T-helper 1 cell (primary cell): ENCODE measurements at regions not wholly inside any gene's neighbourhood (a gene's known extent, or its start where the extent isn't known, plus 50 kb on each side); places are given as distances from the start of the nearest gene placed in this dataset.
"Not testable (repeated sequence)": the region's sequence is repeated elsewhere in the genome, so short reads cannot be mapped to it uniquely, and the experiment has no call there.

ENCODE experiments used
- DNase-seq, 5 donors: peaks; one replicate each; pipeline ENCODE4 v3.0.0-alpha.2; 2012 to 2020

- no peak for DNase-seq
These were observed 80.2 kb upstream of the BRD7 start for GRCh38 chr16:50448981-50449380.

- DNase-seq, result no peak
These were observed 79.7 kb upstream of the BRD7 start for GRCh38 chr16:50448522-50448921.

- DNase-seq, result not testable (repeated sequence)
These were observed 78.6 kb upstream of the BRD7 start for GRCh38 chr16:50447386-50447785.

- DNase-seq, result no peak
These were observed 78.1 kb upstream of the BRD7 start for GRCh38 chr16:50446861-50447260.

- DNase-seq, result no peak
These were observed 77.1 kb upstream of the BRD7 start for GRCh38 chr16:50445621-50446555.

- no peak for DNase-seq
These were observed 75.7 kb upstream of the BRD7 start for GRCh38 chr16:50444526-50444925.

- no peak for DNase-seq
These were observed 73.4 kb upstream of the BRD7 start for GRCh38 chr16:50442221-50442620.

GRCh38 chr16:50441486-50442157 is 72.8 kb upstream of the BRD7 start:
- DNase-seq, result no peak

- DNase-seq, result no peak
These were observed 72.2 kb upstream of the BRD7 start for GRCh38 chr16:50440991-50441390.

- no peak for DNase-seq
These were observed 71.7 kb upstream of the BRD7 start for GRCh38 chr16:50440531-50440930.

GRCh38 chr16:50437769-50438437 is 69.1 kb upstream of the BRD7 start:
- no peak for DNase-seq

GRCh38 chr16:50436271-50436670 is 67.5 kb upstream of the BRD7 start:
- DNase-seq, result no peak

- no peak for DNase-seq
These were observed 66.2 kb upstream of the BRD7 start for GRCh38 chr16:50434872-50435478.

- no peak for DNase-seq
These were observed 61.3 kb upstream of the BRD7 start for GRCh38 chr16:50430076-50430475.

GRCh38 chr16:50428742-50429141 is 60.0 kb upstream of the BRD7 start:
- no peak for DNase-seq

GRCh38 chr16:50428116-50428515 is 59.3 kb upstream of the BRD7 start:
- no peak for DNase-seq

- no peak for DNase-seq
These were observed 58.3 kb upstream of the BRD7 start for GRCh38 chr16:50427107-50427506.

GRCh38 chr16:50425648-50426047 is 56.9 kb upstream of the BRD7 start:
- no peak for DNase-seq

GRCh38 chr16:50425044-50425443 is 56.3 kb upstream of the BRD7 start:
- no peak for DNase-seq

- DNase-seq, result no peak
These were observed 54.1 kb upstream of the BRD7 start for GRCh38 chr16:50422926-50423325.

GRCh38 chr16:50419116-50419515 is 50.3 kb upstream of the BRD7 start:
- DNase-seq, result no peak
